CD4-positive, alpha-beta T cell treated with Interleukin-4 for 1 hour (primary cell): ENCODE measurements at regions not wholly inside any gene's neighbourhood (a gene's known extent, or its start where the extent isn't known, plus 50 kb on each side); places are given as distances from the start of the nearest gene placed in this dataset.

ENCODE experiments used
- DNase-seq, 2 donors: peaks; one replicate each; pipeline ENCODE4 v3.0.0-alpha.2; 2020 to 2022

DNA sequence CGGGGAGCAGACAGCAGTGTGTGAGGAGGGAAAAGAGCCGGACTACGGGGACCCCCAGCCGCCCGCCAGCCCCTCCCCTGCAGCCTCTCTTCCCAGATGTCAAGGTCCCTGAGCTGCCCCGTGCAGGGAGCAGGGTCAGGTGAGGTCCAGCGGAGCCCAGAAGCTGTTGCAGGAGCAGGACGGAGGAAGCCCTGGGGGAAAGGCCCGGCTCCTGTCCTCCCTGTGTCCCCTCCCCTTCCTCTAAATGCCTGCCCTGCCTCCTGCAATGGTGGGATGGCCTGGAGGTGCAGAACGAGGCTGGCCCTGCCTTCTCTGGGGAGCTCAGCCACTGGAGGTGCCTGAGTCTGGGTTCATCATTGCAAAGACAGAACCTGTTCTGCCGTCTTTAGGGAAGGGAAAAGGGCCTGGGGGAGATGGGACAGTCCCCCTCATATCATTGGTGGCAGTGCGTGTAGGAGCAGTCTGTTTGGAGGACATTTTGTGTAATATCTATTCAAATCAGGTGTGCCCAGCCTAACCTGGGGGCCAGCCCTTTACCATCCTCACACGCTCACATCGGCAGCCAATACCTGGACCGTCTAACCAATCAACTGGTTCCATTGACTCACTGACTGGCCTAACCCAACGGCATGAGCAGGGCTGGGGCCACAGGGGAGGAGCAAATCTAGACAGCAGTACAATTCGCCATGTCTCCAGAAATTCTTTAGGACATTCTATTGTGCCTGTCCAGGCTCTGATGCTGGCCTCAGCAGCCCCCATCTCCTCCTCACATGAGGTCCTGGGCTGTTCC lies 364.1 kb upstream of the SFSWAP start:
- DNase-seq, result no peak

- DNase-seq, result no peak
Observed at GRCh38 chr12:131347345-131347714, 363.6 kb upstream of the SFSWAP start.

- DNase-seq, result no peak
Observed at GRCh38 chr12:131347732-131348131, 363.2 kb upstream of the SFSWAP start.

GRCh38 chr12:131348231-131348630 lies 362.7 kb upstream of the SFSWAP start:
- DNase-seq, result no peak

DNA sequence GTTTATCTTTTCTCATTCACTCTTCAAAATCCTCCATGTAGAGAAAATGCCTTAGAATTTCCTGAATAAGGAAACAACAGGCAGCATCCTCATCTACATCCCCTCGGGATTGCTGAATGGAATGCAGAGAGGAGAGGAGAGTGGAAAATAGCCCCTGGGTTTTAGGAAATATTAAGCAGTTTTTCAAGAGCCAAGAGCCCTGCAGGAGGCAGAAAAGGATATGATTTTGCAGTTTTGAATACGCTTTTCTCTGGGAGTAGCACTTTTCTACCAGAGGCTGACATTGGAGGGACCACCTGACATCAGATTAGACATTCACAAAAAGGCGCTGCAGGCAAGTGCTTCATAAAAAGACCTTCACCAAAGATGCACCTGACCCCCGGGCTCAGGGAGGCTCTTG lies 362.2 kb upstream of the SFSWAP start:
- DNase-seq, result no peak

GRCh38 chr12:131349397-131350127 lies 361.3 kb upstream of the SFSWAP start:
- DNase-seq, result no peak

DNA sequence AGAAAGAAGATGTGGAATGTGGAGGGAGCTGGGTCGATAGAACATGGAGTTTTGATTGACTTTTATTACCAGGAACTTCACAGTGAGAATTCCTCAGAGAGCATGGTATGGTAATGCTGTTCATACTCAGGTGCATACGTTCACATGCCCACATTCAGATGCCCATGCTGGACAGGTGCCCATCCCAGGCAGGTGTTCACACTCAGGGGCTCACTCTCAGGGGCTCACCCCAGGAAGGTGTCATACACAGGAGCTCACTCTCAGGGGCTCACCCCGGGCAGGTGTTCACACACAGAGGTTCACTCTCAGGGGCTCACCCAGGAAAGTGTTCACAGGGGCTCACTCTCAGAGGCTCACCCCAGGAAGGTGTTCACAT lies 360.0 kb upstream of the SFSWAP start:
- DNase-seq, result no peak

DNA sequence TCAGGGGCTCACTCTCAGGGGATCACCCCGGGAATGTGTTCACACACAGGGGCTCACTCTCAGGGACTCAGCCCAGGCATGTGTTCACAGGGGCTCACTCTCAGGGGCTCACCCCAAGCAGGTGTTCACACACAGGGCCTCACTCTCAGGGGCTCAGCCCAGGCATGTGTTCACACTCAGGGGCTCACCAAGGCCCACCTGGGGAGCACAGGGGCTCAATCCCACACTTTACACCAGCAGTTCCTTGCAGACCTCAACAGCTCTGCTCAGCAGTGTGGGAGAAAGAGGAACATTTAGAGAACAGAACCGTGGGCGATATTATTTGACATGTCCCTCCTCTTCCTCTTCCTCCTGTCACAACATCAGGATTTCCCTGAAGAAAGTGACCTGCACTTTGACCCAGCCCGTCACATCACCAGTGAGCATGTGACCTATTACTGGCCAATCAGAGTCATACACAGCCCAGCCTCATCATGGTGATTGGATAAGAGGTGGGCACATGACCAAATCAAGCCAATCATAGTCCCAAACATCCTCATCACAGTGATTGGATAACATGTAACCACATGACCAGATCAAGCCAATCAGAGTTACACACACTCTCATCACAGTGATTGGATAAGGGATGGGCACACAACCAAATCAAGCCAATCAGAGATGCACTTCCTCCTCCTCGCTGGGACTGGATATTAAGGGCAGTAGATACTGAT lies 359.4 kb upstream of the SFSWAP start:
- no peak for DNase-seq

DNA sequence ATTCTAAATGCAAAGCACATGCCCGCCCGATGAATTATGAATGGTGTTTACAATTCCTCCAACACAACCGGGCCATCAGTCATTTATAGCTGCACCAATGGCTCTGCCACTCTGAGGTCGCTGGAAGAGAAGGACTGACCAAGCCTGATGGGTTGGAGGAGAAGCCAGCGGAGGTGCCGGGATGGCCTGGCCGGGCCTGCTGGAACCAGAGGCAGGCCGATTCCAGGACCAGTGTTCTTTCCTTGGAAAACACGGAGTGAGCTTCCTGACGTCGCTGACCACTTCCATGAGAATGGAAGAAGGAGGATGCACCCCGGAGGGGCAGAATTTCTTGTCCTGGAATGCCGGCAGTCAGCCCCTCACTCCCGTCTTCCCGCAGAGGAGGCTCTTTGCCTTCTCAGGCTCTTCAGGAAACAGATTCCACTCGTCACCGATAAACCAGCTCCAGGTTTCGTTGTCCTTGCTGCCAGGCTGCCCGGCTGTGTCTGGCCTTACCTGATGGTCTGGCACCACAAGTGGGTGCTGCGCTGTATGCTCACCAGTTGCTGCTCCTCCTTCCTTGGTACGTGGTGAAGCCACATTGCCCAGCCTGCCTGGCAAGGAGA lies 358.5 kb upstream of the SFSWAP start:
- DNase-seq, result no peak

DNA sequence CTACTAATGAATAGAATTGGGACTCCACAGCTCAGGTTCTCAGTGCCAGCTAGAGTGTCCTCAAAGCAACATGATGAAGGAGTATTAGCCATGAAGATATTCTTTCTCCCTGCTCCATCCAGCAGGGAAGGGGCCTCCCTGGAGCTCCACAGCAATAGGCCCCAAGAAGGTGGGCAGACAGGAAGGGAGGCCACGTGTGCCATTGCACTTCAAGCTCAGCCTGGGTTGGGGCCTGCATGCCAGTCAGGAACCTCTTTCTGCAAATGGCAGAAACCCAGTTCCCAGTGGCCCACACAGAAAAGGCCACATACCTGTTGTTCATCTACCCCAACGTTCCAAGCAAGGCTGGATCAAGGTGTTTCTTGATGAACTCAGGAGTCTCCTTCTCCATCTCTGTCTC lies 357.5 kb upstream of the SFSWAP start:
- no peak for DNase-seq

GRCh38 chr12:131353826-131354225 lies 357.1 kb upstream of the SFSWAP start:
- DNase-seq, result no peak

- no peak for DNase-seq
Observed at GRCh38 chr12:131355361-131356245, 355.3 kb upstream of the SFSWAP start.

GRCh38 chr12:131356485-131357184 lies 354.3 kb upstream of the SFSWAP start:
- DNase-seq, result no peak

GRCh38 chr12:131357185-131357747 lies 353.6 kb upstream of the SFSWAP start:
- DNase-seq, result no peak

- DNase-seq, result no peak
Observed at GRCh38 chr12:131357920-131358319, 353.0 kb upstream of the SFSWAP start.

- DNase-seq, result no peak
Observed at GRCh38 chr12:131362291-131363211, 348.3 kb upstream of the SFSWAP start.

- no peak for DNase-seq
Observed at GRCh38 chr12:131363393-131363792, 347.5 kb upstream of the SFSWAP start.

DNA sequence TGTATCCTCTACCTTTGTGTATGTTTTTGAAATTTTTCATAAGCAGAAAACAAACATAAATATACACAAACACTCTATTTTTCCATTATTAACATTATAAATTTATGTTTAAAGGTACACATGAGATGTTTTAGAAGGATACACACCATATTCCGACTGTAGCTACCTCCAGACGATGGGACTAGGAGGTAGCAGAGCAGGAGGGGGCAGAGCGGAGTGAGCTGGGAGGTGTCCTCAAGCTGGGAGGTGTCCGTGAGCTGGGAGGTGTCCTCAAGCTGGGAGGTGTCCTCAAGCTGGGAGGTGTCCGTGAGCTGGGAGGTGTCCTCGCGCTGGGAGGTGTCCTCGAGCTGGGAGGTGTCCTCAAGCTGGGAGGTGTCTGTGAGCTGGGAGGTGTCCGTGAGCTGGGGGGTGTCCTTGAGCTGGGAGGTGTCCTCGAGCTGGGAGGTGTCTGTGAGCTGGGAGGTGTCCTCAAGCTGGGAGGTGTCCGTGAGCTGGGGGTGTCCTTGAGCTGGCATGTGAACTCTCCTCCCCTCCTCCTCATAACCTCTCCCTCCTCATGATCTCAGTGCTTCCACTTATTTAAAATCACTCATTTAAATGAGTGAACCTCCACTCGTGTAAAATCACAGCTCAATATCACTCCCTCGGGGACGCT lies 346.9 kb upstream of the SFSWAP start:
- DNase-seq, result no peak

DNA sequence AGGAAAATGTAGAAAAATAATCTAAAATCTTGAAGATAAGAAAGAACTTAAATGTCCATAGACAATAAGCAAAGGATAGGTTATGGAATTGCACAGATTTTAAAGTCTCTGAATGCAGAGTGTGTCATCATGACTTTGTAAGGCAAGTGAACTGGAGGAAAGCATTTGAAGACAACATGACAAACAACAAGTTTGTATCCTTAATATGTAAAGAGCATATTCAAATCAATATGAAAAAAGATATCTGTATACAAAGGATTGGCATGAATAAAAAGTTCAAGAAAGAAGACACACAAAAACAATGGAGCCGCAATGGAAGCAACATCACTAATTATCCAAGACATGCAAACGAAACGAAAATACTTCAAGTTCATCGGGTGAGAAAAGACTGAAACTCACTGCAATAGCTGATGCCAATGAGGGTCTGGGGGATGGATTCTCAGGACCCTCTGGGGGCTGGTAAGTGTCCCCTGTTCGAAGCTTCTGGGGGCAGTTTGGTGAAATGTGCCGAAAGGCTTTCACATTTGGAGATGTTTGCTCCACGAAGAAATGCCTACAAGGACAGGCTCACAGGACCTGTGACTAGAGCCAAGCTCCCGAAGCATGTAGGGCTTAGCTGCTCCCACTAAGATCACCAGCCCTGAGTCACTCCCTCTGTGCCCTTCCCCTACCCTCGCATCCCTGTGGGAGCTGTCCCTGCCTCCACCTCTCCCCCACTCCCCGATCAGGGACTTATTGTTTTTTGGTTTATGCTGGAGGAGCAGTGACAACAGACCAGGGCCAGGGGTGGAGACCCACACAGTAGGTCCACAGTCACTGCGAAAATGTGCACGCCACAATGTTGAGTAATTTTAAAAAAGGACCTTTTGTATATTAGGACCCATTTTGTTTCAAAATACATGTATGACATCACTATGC lies 345.7 kb upstream of the SFSWAP start:
- no peak for DNase-seq
